BJ (cell line): ENCODE measurements at regions not wholly inside any gene's neighbourhood (a gene's known extent, or its start where the extent isn't known, plus 50 kb on each side); places are given as distances from the start of the nearest gene placed in this dataset.
"Not testable (repeated sequence)": the region's sequence is repeated elsewhere in the genome, so short reads cannot be mapped to it uniquely, and the experiment has no call there.

ENCODE experiments used
- CTCF ChIA-PET: fragments of 350-600 bp; formaldehyde crosslinking; extraction: SDS; loops from one replicate; lab custom pipeline; 2021; ENCODE audit warnings: antibody characterized with exemption, inconsistent platforms; lab: Yijun Ruan, JAX
- POLR2A ChIA-PET: fragments of 300-600 bp; sonication (Branson Sonifier 250); formaldehyde crosslinking; extraction: SDS; loops from one replicate; lab custom pipeline; 2021; ENCODE audit warnings: antibody characterized with exemption; lab: Charles Lee
- DNase-seq: peaks from one replicate; pipeline ENCODE4 v3.0.0-alpha.2; 2011; ENCODE audit warnings: low read depth
- H3K27me3 ChIP-seq: 2 replicates; pipeline ENCODE4 v1.6.0; 2011; ENCODE audit warnings: low read length; ENCODE audit not compliant: control insufficient read depth, insufficient read depth
- H3K36me3 ChIP-seq: 2 replicates; pipeline ENCODE4 v1.5.1; 2011; ENCODE audit warnings: low read length; ENCODE audit not compliant: control insufficient read depth, insufficient read depth
- H3K4me3 ChIP-seq: 2 replicates; pipeline ENCODE4 v1.5.1; 2011; ENCODE audit warnings: low read depth, mild to moderate bottlenecking, control low read depth, low read length
- CTCF ChIP-seq: IDR thresholded peaks from 2 replicates; pipeline ENCODE4 v1.5.1; 2011; ENCODE audit warnings: low read depth, mild to moderate bottlenecking, control low read depth, inconsistent platforms, low read length, moderate library complexity; ENCODE audit not compliant: insufficient read depth

GRCh38 chr18:61639886-61640285 is 252.9 kb downstream of the RNF152 start:
- DNase-seq = no peak
- POLR2A ChIA-PET = interaction anchor here (0.7 kb wide), 1 partner anchor 26 kb away, joined by 4 read pairs; no protein-coding TSS in a partner anchor
- Histone ChIP-seq H3K36me3 (no peaks in the 10 kb centered on the region), H3K27me3 (no peaks in the 10 kb centered on the region), H3K4me3 (no peak overlapping the region)
- no peak for TF ChIP-seq CTCF
- CTCF ChIA-PET = interaction anchor here (1.2 kb wide), 1 partner anchor 464 kb away, joined by 3 read pairs; no protein-coding TSS in a partner anchor

- TF ChIP-seq CTCF = no peak
- H3K27me3 ChIP-seq = no peaks in the 10 kb centered on the region
- H3K36me3 ChIP-seq = no peaks in the 10 kb centered on the region
- ChIA-PET CTCF (interaction anchor here (0.7 to 2.3 kb wide), 4 partner anchors 56 to 494 kb away, joined by 3 to 22 read pairs (median 11); no protein-coding TSS in a partner anchor), POLR2A (no interaction called here)
- H3K4me3 ChIP-seq = no peak overlapping the region
- DNase-seq = no peak
Measured at GRCh38 chr18:61637905-61638595, 254.8 kb downstream of the RNF152 start.

GRCh38 chr18:61637319-61637718 is 255.5 kb downstream of the RNF152 start:
- no peaks in the 10 kb centered on the region for H3K27me3 ChIP-seq
- ChIA-PET CTCF (interaction anchor here (1.1 to 2.3 kb wide), 7 partner anchors 8 to 495 kb away, joined by 3 to 22 read pairs (median 8); no protein-coding TSS in a partner anchor), POLR2A (no interaction called here)
- H3K36me3 ChIP-seq = no peaks in the 10 kb centered on the region
- H3K4me3 ChIP-seq = no peak overlapping the region
- DNase-seq = no peak
- TF ChIP-seq CTCF = no peak

GRCh38 chr18:61635901-61636528 is 256.8 kb downstream of the RNF152 start:
- H3K27me3 ChIP-seq = no peaks in the 10 kb centered on the region
- CTCF ChIA-PET = interaction anchor here (0.6 to 5.8 kb wide), 20 partner anchors 9 to 608 kb away, joined by 3 to 25 read pairs (median 4); no protein-coding TSS in a partner anchor
- H3K36me3 ChIP-seq = no peaks in the 10 kb centered on the region
- peak; percentile 4 for DNase-seq
- POLR2A ChIA-PET = no interaction called here
- peak; percentile 89 for TF ChIP-seq CTCF
- H3K4me3 ChIP-seq = no peak overlapping the region

- H3K27me3 ChIP-seq = no peaks in the 10 kb centered on the region
- CTCF ChIA-PET = interaction anchor here (1.4 to 3.0 kb wide), 4 partner anchors 18 to 505 kb away, joined by 3 to 13 read pairs (median 5); no protein-coding TSS in a partner anchor
- H3K36me3 ChIP-seq = no peaks in the 10 kb centered on the region; the same call in 1 of the 2 replicates
- no peak overlapping the region for H3K4me3 ChIP-seq
- no peak for TF ChIP-seq CTCF
- no peak for DNase-seq
- POLR2A ChIA-PET = no interaction called here
Measured at GRCh38 chr18:61628085-61628484, 264.7 kb downstream of the RNF152 start.

- DNase-seq, H3K36me3 ChIP-seq, POLR2A ChIA-PET, H3K27me3 ChIP-seq, H3K4me3 ChIP-seq: not testable (repeated sequence)
- CTCF ChIA-PET = interaction anchor here (1.1 to 1.8 kb wide), 2 partner anchors 11 to 42 kb away, joined by 4 to 10 read pairs; no protein-coding TSS in a partner anchor
Measured at GRCh38 chr18:61624631-61625030, 268.2 kb downstream of the RNF152 start.
